NCI-H748 treated with DMSO at 0.1 percent for 48 hours (cell line): ENCODE measurements at regions not wholly inside any gene's neighbourhood (a gene's known extent, or its start where the extent isn't known, plus 50 kb on each side); places are given as distances from the start of the nearest gene placed in this dataset.
"Not testable (repeated sequence)": the region's sequence is repeated elsewhere in the genome, so short reads cannot be mapped to it uniquely, and the experiment has no call there.

Experiments
- DNase-seq: peaks from one replicate; lab custom pipeline; 2025; lab: John Stamatoyannopoulos, UW

- DNase-seq = not testable (repeated sequence)
These were observed 57.1 kb upstream of the GMDS start for GRCh38 chr6:2302482-2302881.

DNA sequence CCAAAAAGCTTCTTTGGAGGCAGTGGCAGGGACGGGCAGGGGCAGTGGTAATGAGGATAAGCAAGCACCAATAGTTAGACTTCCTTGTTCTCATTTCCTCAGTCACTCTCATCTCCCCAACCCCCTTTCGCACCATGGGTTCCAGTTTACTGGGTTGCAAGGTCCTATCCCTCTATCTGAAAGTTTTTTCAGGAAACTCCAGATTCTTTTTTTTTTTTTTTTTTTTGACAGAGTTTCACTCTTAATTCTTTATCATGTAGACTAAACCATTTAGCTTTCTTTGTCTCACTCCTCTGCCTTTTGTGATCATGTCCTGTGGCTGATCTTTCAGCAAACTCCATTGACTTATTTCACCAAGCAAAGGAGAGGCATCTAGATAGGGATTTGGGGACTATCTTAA lies 51.4 kb upstream of the GMDS start:
- no peak for DNase-seq
